Parathyroid adenoma (tissue), 2 donors: ENCODE measurements at regions not wholly inside any gene's neighbourhood (a gene's known extent, or its start where the extent isn't known, plus 50 kb on each side); places are given as distances from the start of the nearest gene placed in this dataset.

ENCODE experiments used
- H2AFZ ChIP-seq: fragments of 300-600 bp; sonication (generic); one replicate; pipeline ENCODE4 v1.7.0; 2017; ENCODE audit warnings: antibody characterized with exemption, mild to moderate bottlenecking
- H3K27ac ChIP-seq: fragments of 300-600 bp; sonication (generic); one replicate; pipeline ENCODE4 v1.7.0; 2017
- H3K27me3 ChIP-seq: fragments of 300-600 bp; sonication (generic); one replicate; pipeline ENCODE4 v1.7.0; 2017; ENCODE audit warnings: low read length; ENCODE audit not compliant: control insufficient read depth, insufficient read depth
- H3K36me3 ChIP-seq: fragments of 300-600 bp; sonication (generic); one replicate; pipeline ENCODE4 v1.7.0; 2017; ENCODE audit warnings: low read length; ENCODE audit not compliant: control insufficient read depth, insufficient read depth
- H3K4me1 ChIP-seq: fragments of 300-600 bp; sonication (generic); one replicate; pipeline ENCODE4 v1.7.0; 2017; ENCODE audit warnings: control low read depth
- H3K4me2 ChIP-seq: fragments of 300-600 bp; sonication (generic); one replicate; pipeline ENCODE4 v1.7.0; 2017; ENCODE audit warnings: low read length
- H3K4me3 ChIP-seq: fragments of 300-600 bp; sonication (generic); one replicate; pipeline ENCODE4 v1.7.0; 2017; ENCODE audit warnings: low read depth, low read length
- H3K79me2 ChIP-seq: fragments of 300-600 bp; sonication (generic); one replicate; pipeline ENCODE4 v1.7.0; 2017; ENCODE audit warnings: control low read depth
- H3K9ac ChIP-seq: fragments of 300-600 bp; sonication (generic); one replicate; pipeline ENCODE4 v1.7.0; 2017; ENCODE audit warnings: mild to moderate bottlenecking
- H3K9me3 ChIP-seq: fragments of 300-600 bp; sonication (generic); one replicate; pipeline ENCODE4 v1.7.0; 2017; ENCODE audit warnings: low read length; ENCODE audit not compliant: control insufficient read depth
- CTCF ChIP-seq: fragments of 300-600 bp; sonication (generic); IDR thresholded peaks from one replicate; pipeline ENCODE4 v1.7.0; 2017; ENCODE audit warnings: antibody characterized with exemption, mild to moderate bottlenecking
- donor health status: primary hyperparathyroidism.

GRCh38 chr13:40189898-40190630, 476.4 kb downstream of the FOXO1 start:
- Histone ChIP-seq H2AFZ (no peak overlapping the region), H3K27ac (no peak overlapping the region), H3K9me3 (no peaks in the 10 kb centered on the region), H3K9ac (no peak overlapping the region), H3K27me3 (no peaks in the 10 kb centered on the region), H3K79me2 (no peaks in the 10 kb centered on the region), H3K4me1 (no peaks in the 10 kb centered on the region), H3K4me2 (no peak overlapping the region), H3K36me3 (no peaks in the 10 kb centered on the region), H3K4me3 (no peak overlapping the region)
- TF ChIP-seq CTCF, result no peak

- Histone ChIP-seq H3K4me1 (no peaks in the 10 kb centered on the region), H2AFZ (no peak overlapping the region), H3K9me3 (no peaks in the 10 kb centered on the region), H3K79me2 (no peaks in the 10 kb centered on the region), H3K4me3 (no peak overlapping the region), H3K4me2 (no peak overlapping the region), H3K27ac (no peak overlapping the region), H3K9ac (no peak overlapping the region), H3K27me3 (no peaks in the 10 kb centered on the region), H3K36me3 (no peaks in the 10 kb centered on the region)
- TF ChIP-seq CTCF, result no peak
Measured at GRCh38 chr13:40190641-40191100, 475.8 kb downstream of the FOXO1 start.

- Histone ChIP-seq H3K27ac (no peak overlapping the region), H3K27me3 (no peaks in the 10 kb centered on the region), H3K4me2 (no peak overlapping the region), H3K79me2 (no peaks in the 10 kb centered on the region), H3K4me1 (no peaks in the 10 kb centered on the region), H3K36me3 (no peaks in the 10 kb centered on the region), H3K4me3 (no peak overlapping the region), H3K9ac (no peak overlapping the region), H3K9me3 (no peaks in the 10 kb centered on the region), H2AFZ (no peak overlapping the region)
- TF ChIP-seq CTCF, result no peak
Measured at GRCh38 chr13:40191186-40191980, 475.1 kb downstream of the FOXO1 start.

- no peak for TF ChIP-seq CTCF
- Histone ChIP-seq H3K9ac (no peak overlapping the region), H3K36me3 (no peaks in the 10 kb centered on the region), H3K9me3 (no peaks in the 10 kb centered on the region), H3K27ac (no peak overlapping the region), H3K79me2 (no peaks in the 10 kb centered on the region), H3K4me1 (no peaks in the 10 kb centered on the region), H3K4me3 (no peak overlapping the region), H3K4me2 (no peak overlapping the region), H3K27me3 (no peaks in the 10 kb centered on the region), H2AFZ (no peak overlapping the region)
Measured at GRCh38 chr13:40192452-40192851, 474.0 kb downstream of the FOXO1 start.
